Loucy (cell line): ENCODE measurements at regions not wholly inside any gene's neighbourhood (a gene's known extent, or its start where the extent isn't known, plus 50 kb on each side); places are given as distances from the start of the nearest gene placed in this dataset.
A peak's percentile ranks its signal among the peaks of the same experiment; 100 is the strongest.

Experiments
- H2AFZ ChIP-seq: fragments of 200-600 bp; sonication (generic); 2 replicates; pipeline ENCODE4 v1.6.0; 2016; ENCODE audit warnings: antibody characterized with exemption, mild to moderate bottlenecking, low read length, moderate library complexity
- H3F3A ChIP-seq: fragments of 200-600 bp; 2 replicates; pipeline ENCODE4 v1.6.0; 2016; ENCODE audit warnings: antibody characterized with exemption, low read depth, mild to moderate bottlenecking
- H3K27me3 ChIP-seq: fragments of 200-600 bp; sonication (generic); 2 replicates; pipeline ENCODE4 v1.6.1; 2014; ENCODE audit warnings: low read length, mild to moderate bottlenecking; ENCODE audit not compliant: insufficient read depth, poor library complexity, severe bottlenecking
- H3K36me3 ChIP-seq: fragments of 200-600 bp; sonication (generic); 2 replicates; pipeline ENCODE4 v1.6.1; 2016; ENCODE audit warnings: low read length; ENCODE audit not compliant: insufficient read depth
- H3K4me1 ChIP-seq: fragments of 200-600 bp; sonication (generic); 2 replicates; pipeline ENCODE4 v1.5.1; 2014; ENCODE audit warnings: low read length, mild to moderate bottlenecking; ENCODE audit not compliant: insufficient read depth, poor library complexity, severe bottlenecking
- H3K4me2 ChIP-seq: fragments of 200-600 bp; sonication (generic); 2 replicates; pipeline ENCODE4 v1.6.0; 2014; ENCODE audit warnings: antibody characterized with exemption, low read length, low read depth, mild to moderate bottlenecking; ENCODE audit not compliant: poor library complexity, severe bottlenecking
- H3K4me3 ChIP-seq: fragments of 200-600 bp; sonication (generic); 2 replicates; pipeline ENCODE4 v1.5.1; 2014; ENCODE audit warnings: low read length, mild to moderate bottlenecking, mixed read lengths; ENCODE audit not compliant: poor library complexity, severe bottlenecking
- H3K79me2 ChIP-seq: fragments of 200-600 bp; sonication (generic); 2 replicates; pipeline ENCODE4 v1.6.1; 2014; ENCODE audit warnings: low read length; ENCODE audit not compliant: insufficient read depth
- H3K9ac ChIP-seq: fragments of 200-600 bp; sonication (generic); 2 replicates; pipeline ENCODE4 v1.6.0; 2014; ENCODE audit warnings: mild to moderate bottlenecking, low read depth, low read length, moderate library complexity; ENCODE audit not compliant: poor library complexity, severe bottlenecking
- H3K9me2 ChIP-seq: fragments of 200-600 bp; sonication (generic); replicated peaks from 2 replicates; pipeline ENCODE4 v1.6.1; 2016; ENCODE audit warnings: low read depth, low read length, mixed read lengths
- H3K9me3 ChIP-seq: fragments of 200-600 bp; sonication (generic); 2 replicates; pipeline ENCODE4 v1.6.1; 2014; ENCODE audit warnings: mild to moderate bottlenecking, antibody characterized with exemption, low read length, low read depth; ENCODE audit not compliant: insufficient read depth
- H4K20me1 ChIP-seq: fragments of 200-600 bp; sonication (generic); 2 replicates; pipeline ENCODE4 v1.6.0; 2014; ENCODE audit warnings: antibody characterized with exemption, low read length, mild to moderate bottlenecking; ENCODE audit not compliant: insufficient read depth, poor library complexity, severe bottlenecking
- EZH2phosphoT487 ChIP-seq: fragments of 200-600 bp; IDR thresholded peaks from 2 replicates; pipeline ENCODE4 v1.6.1; 2018; ENCODE audit warnings: antibody characterized with exemption, mild to moderate bottlenecking, moderate library complexity, borderline replicate concordance
- TF ChIP-seq, protein P1 (sequence below): fragments of 200-600 bp; sonication (generic); conservative IDR thresholded peaks from 2 replicates; pipeline ENCODE4 v1.5.1; 2014; ENCODE audit warnings: mild to moderate bottlenecking, antibody characterized with exemption, low read length

DNA sequence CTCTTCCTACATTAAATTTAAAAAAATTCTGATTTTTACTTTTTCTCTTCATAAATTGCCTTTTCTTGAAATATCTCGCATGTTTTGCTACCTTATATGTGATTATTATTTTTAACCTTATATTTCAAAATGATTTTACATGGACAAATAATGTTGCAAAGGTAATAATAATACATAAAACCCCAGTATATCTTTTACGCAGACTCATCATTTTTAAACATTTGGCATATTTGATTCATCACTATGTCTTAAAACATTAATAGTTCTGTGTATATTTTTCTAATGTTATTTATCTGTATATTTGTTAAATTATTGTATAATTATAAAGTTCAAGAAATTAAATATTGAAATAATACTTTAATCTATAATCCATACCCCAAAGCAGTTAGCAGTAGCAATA is 350.8 kb downstream of the RPL10L start:
- Histone ChIP-seq H3K27me3 (no peaks in the 10 kb centered on the region), H3K9ac (no peak overlapping the region), H3K36me3 (no peaks in the 10 kb centered on the region), H3K9me2 (no peaks in the 10 kb centered on the region; the same call in 1 of the 2 replicates), H3K4me1 (no peaks in the 10 kb centered on the region), H3F3A (no peaks in the 10 kb centered on the region), H2AFZ (no peak overlapping the region), H3K9me3 (no peaks in the 10 kb centered on the region), H4K20me1 (no peaks in the 10 kb centered on the region), H3K79me2 (no peaks in the 10 kb centered on the region), H3K4me3 (no peak overlapping the region), H3K4me2 (no peak overlapping the region)
- no peak for TF ChIP-seq EZH2phosphoT487
- TF ChIP-seq, protein P1, sequence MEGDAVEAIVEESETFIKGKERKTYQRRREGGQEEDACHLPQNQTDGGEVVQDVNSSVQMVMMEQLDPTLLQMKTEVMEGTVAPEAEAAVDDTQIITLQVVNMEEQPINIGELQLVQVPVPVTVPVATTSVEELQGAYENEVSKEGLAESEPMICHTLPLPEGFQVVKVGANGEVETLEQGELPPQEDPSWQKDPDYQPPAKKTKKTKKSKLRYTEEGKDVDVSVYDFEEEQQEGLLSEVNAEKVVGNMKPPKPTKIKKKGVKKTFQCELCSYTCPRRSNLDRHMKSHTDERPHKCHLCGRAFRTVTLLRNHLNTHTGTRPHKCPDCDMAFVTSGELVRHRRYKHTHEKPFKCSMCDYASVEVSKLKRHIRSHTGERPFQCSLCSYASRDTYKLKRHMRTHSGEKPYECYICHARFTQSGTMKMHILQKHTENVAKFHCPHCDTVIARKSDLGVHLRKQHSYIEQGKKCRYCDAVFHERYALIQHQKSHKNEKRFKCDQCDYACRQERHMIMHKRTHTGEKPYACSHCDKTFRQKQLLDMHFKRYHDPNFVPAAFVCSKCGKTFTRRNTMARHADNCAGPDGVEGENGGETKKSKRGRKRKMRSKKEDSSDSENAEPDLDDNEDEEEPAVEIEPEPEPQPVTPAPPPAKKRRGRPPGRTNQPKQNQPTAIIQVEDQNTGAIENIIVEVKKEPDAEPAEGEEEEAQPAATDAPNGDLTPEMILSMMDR = no peak

DNA sequence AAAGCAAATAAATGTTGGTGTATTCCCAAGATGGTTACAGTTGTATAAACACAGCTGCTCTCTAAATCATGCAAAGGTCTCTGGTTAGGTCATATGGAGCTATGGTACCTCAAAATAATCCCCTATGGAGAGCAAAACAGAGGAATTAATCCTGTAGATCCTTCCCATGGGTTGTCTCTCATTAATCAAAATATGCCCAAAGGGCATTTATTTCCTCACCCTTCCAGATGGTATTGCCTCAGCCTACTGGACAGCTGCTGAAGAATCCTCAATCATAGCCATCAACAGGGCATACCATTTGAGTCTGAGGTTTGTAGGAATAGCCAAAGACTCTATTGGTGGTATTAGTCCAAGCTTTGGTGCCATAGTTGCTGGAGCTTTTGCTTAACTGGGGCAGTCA is 360.9 kb downstream of the RPL10L start:
- Histone ChIP-seq H3K79me2 (no peaks in the 10 kb centered on the region), H3F3A (no peaks in the 10 kb centered on the region), H3K4me1 (no peaks in the 10 kb centered on the region), H3K36me3 (no peaks in the 10 kb centered on the region), H2AFZ (no peak overlapping the region), H3K4me2 (no peak overlapping the region), H3K9ac (no peak overlapping the region), H3K9me2 (no peaks in the 10 kb centered on the region), H3K9me3 (no peaks in the 10 kb centered on the region), H3K27me3 (no peaks in the 10 kb centered on the region), H3K4me3 (no peak overlapping the region), H4K20me1 (no peaks in the 10 kb centered on the region)
- no peak for TF ChIP-seq EZH2phosphoT487
- TF ChIP-seq, protein P1 = no peak

DNA sequence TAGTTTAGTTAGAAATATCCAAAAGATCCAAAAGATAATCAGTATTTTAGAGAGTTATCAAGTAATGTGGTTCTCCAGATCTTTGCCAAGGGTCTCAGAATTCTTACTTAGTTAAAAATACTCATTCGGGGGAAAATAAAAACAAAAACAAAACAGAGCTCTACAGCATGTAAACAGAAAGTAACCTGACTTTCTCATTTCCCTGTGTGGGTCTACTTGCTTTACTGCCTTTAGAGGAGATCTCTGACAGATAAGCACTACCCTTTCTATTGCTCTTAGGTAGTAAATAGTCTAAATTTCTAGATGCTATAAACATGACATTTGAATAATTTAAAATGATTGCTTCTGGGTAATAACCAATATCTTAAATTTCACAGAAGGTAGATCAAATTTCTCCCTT is 371.8 kb downstream of the RPL10L start:
- no peak overlapping the region for H3K9ac ChIP-seq
- TF ChIP-seq, protein P1 = no peak
- TF ChIP-seq EZH2phosphoT487 = no peak

More for the DNA sequence above, 371.8 kb downstream of the RPL10L start:
- peaks cover 7% of the 10 kb centered on the region for H3K4me1 ChIP-seq
- H3K9me2 ChIP-seq = no peaks in the 10 kb centered on the region
- H3F3A ChIP-seq = no peaks in the 10 kb centered on the region
- no peaks in the 10 kb centered on the region for H3K79me2 ChIP-seq
- H2AFZ ChIP-seq = peak overlapping the region; percentile 72
- no peaks in the 10 kb centered on the region for H3K9me3 ChIP-seq
- H3K4me2 ChIP-seq = peak overlapping the region; percentile 39
- H3K4me3 ChIP-seq = peak overlapping the region; percentile 40
- no peaks in the 10 kb centered on the region for H4K20me1 ChIP-seq
- H3K27me3 ChIP-seq = no peaks in the 10 kb centered on the region
- H3K36me3 ChIP-seq = no peaks in the 10 kb centered on the region
